ENCODE measurements at regions not wholly inside any gene's neighbourhood (a gene's known extent, or its start where the extent isn't known, plus 50 kb on each side); places are given as distances from the start of the nearest gene placed in this dataset.
"Not testable (repeated sequence)": the region's sequence is repeated elsewhere in the genome, so short reads cannot be mapped to it uniquely, and the experiment has no call there.

- no peak for TF ChIP-seq GATA1 (IDR thresholded peaks at IDR 0.05; ENCODE audit: low read depth, low read length)
- DNase-seq = no peak
Measured at GRCh38 chr12:68534108-68534507, 76.6 kb upstream of the RAP1B start.

GRCh38 chr12:68536885-68537485, 73.7 kb upstream of the RAP1B start:
- TF ChIP-seq POLR2A (IDR thresholded peaks at IDR 0.05; ENCODE audit: low read length) = no peak
- TF ChIP-seq GATA1 (IDR thresholded peaks at IDR 0.05; ENCODE audit: low read depth, low read length) = no peak
- DNase-seq = no peak

GRCh38 chr12:68537571-68537970, 73.1 kb upstream of the RAP1B start:
- no peak for TF ChIP-seq POLR2A (IDR thresholded peaks at IDR 0.05; ENCODE audit: low read length)
- TF ChIP-seq GATA1 (IDR thresholded peaks at IDR 0.05; ENCODE audit: low read depth, low read length) = no peak
- DNase-seq = no peak

GRCh38 chr12:68538726-68539614, 71.7 kb upstream of the RAP1B start:
- DNase-seq = peak; percentile 47 to 62
- no peak for TF ChIP-seq POLR2A (IDR thresholded peaks at IDR 0.05; ENCODE audit: low read length)
- TF ChIP-seq GATA1 (IDR thresholded peaks at IDR 0.05; ENCODE audit: low read depth, low read length) = no peak

- DNase-seq = no peak
- TF ChIP-seq POLR2A (IDR thresholded peaks at IDR 0.05; ENCODE audit: low read length) (no peak), GATA1 (IDR thresholded peaks at IDR 0.05; ENCODE audit: low read depth, low read length) (no peak)
Measured at GRCh38 chr12:68539615-68539952, 71.1 kb upstream of the RAP1B start.

- DNase-seq = not testable (repeated sequence)
Measured at GRCh38 chr12:68540768-68541167, 69.9 kb upstream of the RAP1B start.

GRCh38 chr12:68547318-68547717, 63.4 kb upstream of the RAP1B start:
- DNase-seq = peak; percentile 12 to 24

- DNase-seq = not testable (repeated sequence)
Measured at GRCh38 chr12:68552605-68553195, 58.0 kb upstream of the RAP1B start.

GRCh38 chr12:68557011-68557730, 53.5 kb upstream of the RAP1B start:
- DNase-seq = peak in 1 of 2 experiments; percentile 4
- TF ChIP-seq GATA1 (IDR thresholded peaks at IDR 0.05; ENCODE audit: low read depth, low read length) (no peak), POLR2A (IDR thresholded peaks at IDR 0.05; ENCODE audit: low read length) (no peak)

GRCh38 chr12:68559246-68559645, 51.5 kb upstream of the RAP1B start:
- no peak for DNase-seq
- TF ChIP-seq POLR2A (IDR thresholded peaks at IDR 0.05; ENCODE audit: low read length) = no peak
- TF ChIP-seq GATA1 (IDR thresholded peaks at IDR 0.05; ENCODE audit: low read depth, low read length) = no peak

GRCh38 chr12:68559984-68560850, 50.5 kb upstream of the RAP1B start:
- TF ChIP-seq GATA1 (IDR thresholded peaks at IDR 0.05; ENCODE audit: low read depth, low read length) = no peak
- TF ChIP-seq POLR2A (IDR thresholded peaks at IDR 0.05; ENCODE audit: low read length) = no peak
- DNase-seq = no peak

GRCh38 chr12:68560851-68561422, 49.8 kb upstream of the RAP1B start:
- no peak for TF ChIP-seq POLR2A (IDR thresholded peaks at IDR 0.05; ENCODE audit: low read length)
- TF ChIP-seq GATA1 (IDR thresholded peaks at IDR 0.05; ENCODE audit: low read depth, low read length) = no peak
- DNase-seq = no peak

Measured in erythroblast (primary cell).